GM12878 (cell line): ENCODE measurements at regions not wholly inside any gene's neighbourhood (a gene's known extent, or its start where the extent isn't known, plus 50 kb on each side); places are given as distances from the start of the nearest gene placed in this dataset.

Experiments used
- BHLHE40 ChIP-seq, 2 experiments: fragments of 450-650 bp in 1 of 2; IDR thresholded peaks; 2 replicates each; pipeline ENCODE4 v1.6.1; 2011 to 2017; ENCODE audit warnings: low read depth in 2 of 2, borderline replicate concordance in 1 of 2, improper control_type of control experiment in 1 of 2, low read length in 1 of 2, mild to moderate bottlenecking in 1 of 2
- CTCF ChIP-seq, 3 experiments: IDR thresholded peaks in 2 of 3; conservative IDR thresholded peaks in 1 of 3; 2 replicates each; pipeline ENCODE4 v1.5.1; 2011; ENCODE audit warnings: low read depth in 3 of 3, low read length in 3 of 3, mild to moderate bottlenecking in 3 of 3, control low read depth in 2 of 3, moderate library complexity in 2 of 3, inconsistent platforms in 1 of 3, mixed read lengths in 1 of 3; ENCODE audit not compliant: control insufficient read depth in 2 of 3, insufficient read depth in 1 of 3; ENCODE audit errors: extremely low read depth in 1 of 3
- POLR2A ChIP-seq: IDR thresholded peaks from 2 replicates; pipeline ENCODE4 v1.6.1; 2011; ENCODE audit warnings: low read depth, mild to moderate bottlenecking, low read length
- RFX5 ChIP-seq: IDR thresholded peaks from 2 replicates; pipeline ENCODE4 v1.6.1; 2011; ENCODE audit warnings: low read depth, low read length, improper control_type of control experiment
- ZNF384 ChIP-seq: IDR thresholded peaks from 2 replicates; pipeline ENCODE4 v1.6.1; 2012; ENCODE audit warnings: low read depth, mild to moderate bottlenecking, low read length, improper control_type of control experiment, borderline replicate concordance
- ZZZ3 ChIP-seq: IDR thresholded peaks from 2 replicates; pipeline ENCODE4 v1.6.1; 2011; ENCODE audit warnings: low read depth; ENCODE audit not compliant: control insufficient read depth, insufficient read length
- TF ChIP-seq, protein P1 (sequence below): IDR thresholded peaks from 2 replicates; pipeline ENCODE4 v1.6.1; 2011; ENCODE audit warnings: low read depth, low read length, improper control_type of control experiment, borderline replicate concordance

- TF ChIP-seq ZNF384 = no peak
- TF ChIP-seq CTCF (IDR thresholded peaks at IDR 0.05 in 2 of 3, conservative IDR thresholded peaks at IDR 0.05 in 1 of 3; ENCODE audit: control insufficient read depth in 2 of 3, extremely low read depth in 1 of 3, insufficient read depth in 1 of 3, low read depth in 3 of 3, low read length in 3 of 3) = no peak
- TF ChIP-seq, protein P1, sequence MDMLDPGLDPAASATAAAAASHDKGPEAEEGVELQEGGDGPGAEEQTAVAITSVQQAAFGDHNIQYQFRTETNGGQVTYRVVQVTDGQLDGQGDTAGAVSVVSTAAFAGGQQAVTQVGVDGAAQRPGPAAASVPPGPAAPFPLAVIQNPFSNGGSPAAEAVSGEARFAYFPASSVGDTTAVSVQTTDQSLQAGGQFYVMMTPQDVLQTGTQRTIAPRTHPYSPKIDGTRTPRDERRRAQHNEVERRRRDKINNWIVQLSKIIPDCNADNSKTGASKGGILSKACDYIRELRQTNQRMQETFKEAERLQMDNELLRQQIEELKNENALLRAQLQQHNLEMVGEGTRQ = no peak
- no peak for TF ChIP-seq ZZZ3
- TF ChIP-seq RFX5 = no peak
- no peak for TF ChIP-seq BHLHE40 (IDR thresholded peaks at IDR 0.05; ENCODE audit: borderline replicate concordance in 1 of 2, low read depth in 2 of 2, low read length in 1 of 2)
- no peak for TF ChIP-seq POLR2A
Measured at GRCh38 chr3:113051787-113052186, 61.0 kb downstream of the GTPBP8 start.
